GM12872 (cell line): ENCODE measurements at regions not wholly inside any gene's neighbourhood (a gene's known extent, or its start where the extent isn't known, plus 50 kb on each side); places are given as distances from the start of the nearest gene placed in this dataset.

Source experiments
- CTCF ChIP-seq: IDR thresholded peaks from 3 replicates; pipeline ENCODE4 v1.5.1; 2011; ENCODE audit warnings: low read depth, mild to moderate bottlenecking, low read length, moderate library complexity; ENCODE audit not compliant: insufficient read depth

GRCh38 chr18:51569561-51569960 is 372.1 kb upstream of the MEX3C start:
- TF ChIP-seq CTCF, result no peak

DNA sequence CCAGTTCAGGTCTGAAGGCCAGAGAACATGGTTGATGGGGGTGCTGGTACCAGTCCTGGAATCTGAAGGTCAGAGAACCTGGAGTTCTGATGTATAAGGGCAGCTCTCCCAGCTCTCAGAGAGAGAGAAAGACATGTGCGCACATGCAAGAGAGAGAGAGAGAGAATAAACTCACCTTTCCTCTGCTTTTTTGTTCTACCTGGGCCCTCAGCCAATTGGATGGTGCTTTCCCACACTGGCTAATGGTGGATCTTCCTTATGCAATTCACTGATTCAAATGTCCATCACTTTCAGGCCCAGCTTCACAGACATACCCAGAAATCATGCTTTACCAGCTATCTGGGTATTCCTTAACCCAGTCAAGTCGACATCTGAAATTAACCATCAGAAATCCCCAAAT is 377.7 kb upstream of the MEX3C start:
- TF ChIP-seq CTCF, result no peak

- TF ChIP-seq CTCF, result no peak
These were observed 381.0 kb upstream of the MEX3C start for GRCh38 chr18:51578406-51578980.

DNA sequence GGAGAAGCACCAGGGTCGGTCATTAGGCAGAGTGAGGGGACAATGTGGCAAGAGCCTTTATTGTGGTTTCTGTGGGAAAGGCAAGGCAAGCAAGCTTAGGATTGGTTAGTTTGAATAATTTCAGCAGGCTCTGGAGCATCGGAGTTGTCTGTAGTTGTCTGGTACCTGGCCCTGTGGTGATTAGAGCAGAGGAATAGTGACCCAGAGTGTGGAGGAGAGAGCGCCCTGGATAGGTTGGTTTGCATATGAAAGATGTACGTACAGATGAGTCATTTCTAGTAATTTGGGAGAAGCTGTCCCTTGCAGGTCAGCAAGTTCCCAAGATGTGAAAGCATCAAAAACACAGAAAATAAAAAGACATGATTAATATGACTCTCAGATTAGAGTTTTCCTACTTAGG is 383.1 kb upstream of the MEX3C start:
- TF ChIP-seq CTCF, result no peak

DNA sequence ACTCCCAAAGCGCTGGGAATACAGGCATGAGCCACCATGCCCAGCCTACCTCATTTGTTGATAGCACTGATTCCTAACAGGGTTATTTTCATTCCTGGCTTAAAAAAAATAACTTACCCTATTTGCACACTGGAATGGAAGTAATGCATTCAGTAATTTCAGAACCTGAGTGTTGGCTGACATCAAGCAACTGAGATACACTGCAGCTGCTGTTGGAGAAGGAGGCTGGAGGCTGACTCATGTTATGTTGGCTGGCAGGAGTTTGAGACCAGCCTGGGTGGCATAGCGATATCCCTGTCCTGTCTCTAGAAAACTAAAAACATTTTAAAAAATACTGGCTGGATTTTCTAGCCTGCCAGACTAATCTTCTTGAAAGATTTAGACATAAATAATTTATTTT is 385.1 kb upstream of the MEX3C start:
- no peak for TF ChIP-seq CTCF

DNA sequence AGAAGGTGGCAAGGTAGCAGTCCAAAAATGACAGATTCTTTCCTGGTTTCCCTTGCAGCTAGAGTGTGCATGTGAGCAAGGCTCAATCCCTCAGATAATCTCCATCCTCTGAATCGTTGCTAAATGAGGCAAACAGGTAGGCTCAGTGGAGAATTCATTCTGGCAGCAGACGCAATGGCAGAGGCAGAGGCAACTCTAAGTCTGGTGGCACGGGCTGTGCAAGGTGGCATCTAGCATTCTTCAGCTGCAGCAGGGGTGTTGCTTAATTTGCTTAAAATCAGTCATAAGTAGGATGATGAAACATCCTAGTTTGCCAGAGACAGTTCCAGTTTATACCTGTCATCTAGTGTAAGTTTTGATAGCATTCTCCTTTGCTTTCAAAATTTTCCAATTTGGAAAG is 391.1 kb upstream of the MEX3C start:
- no peak for TF ChIP-seq CTCF

GRCh38 chr18:51593931-51594330 is 396.4 kb upstream of the MEX3C start:
- no peak for TF ChIP-seq CTCF
